Esophagus squamous epithelium (tissue), 5 donors: ENCODE measurements at regions not wholly inside any gene's neighbourhood (a gene's known extent, or its start where the extent isn't known, plus 50 kb on each side); places are given as distances from the start of the nearest gene placed in this dataset.
"Not testable (repeated sequence)": the region's sequence is repeated elsewhere in the genome, so short reads cannot be mapped to it uniquely, and the experiment has no call there.

Experiments
- DNase-seq: peaks from one replicate; lab custom pipeline; 2025; lab: John Stamatoyannopoulos, UW
- H3K27ac ChIP-seq, 4 donors: fragments of 200-600 bp; sonication (generic); one replicate each; pipeline ENCODE4 v1.5.1; 2016 to 2019; ENCODE audit warnings: mild to moderate bottlenecking in 1 of 4
- H3K27me3 ChIP-seq, 4 donors: fragments of 200-600 bp; sonication (generic); 1 replicate in 3 of 4; 2 replicates in 1 of 4; pipeline versions ENCODE4 v1.5.1 to v1.6.0; 2017 to 2021; ENCODE audit warnings: antibody characterized with exemption in 1 of 4
- H3K36me3 ChIP-seq, 3 donors: fragments of 200-600 bp; sonication (generic); one replicate each; pipeline ENCODE4 v1.5.1; 2016 to 2019
- H3K4me1 ChIP-seq, 3 donors: fragments of 200-600 bp; sonication (generic); one replicate each; pipeline ENCODE4 v1.5.1; 2017 to 2019
- H3K4me3 ChIP-seq, 4 donors: fragments of 200-600 bp; sonication (generic); 1 replicate in 3 of 4; 2 replicates in 1 of 4; pipeline ENCODE4 v1.5.1; 2016 to 2019; ENCODE audit warnings: mild to moderate bottlenecking in 2 of 4, moderate library complexity in 1 of 4
- H3K9me3 ChIP-seq, 3 donors: fragments of 200-600 bp; sonication (generic); one replicate each; pipeline ENCODE4 v1.5.1; 2016 to 2019
- CTCF ChIP-seq, 6 experiments: fragments of 450-650 bp in 4 of 6; fragments of 200-600 bp in 2 of 6; sonication (generic) in 2 of 6; IDR thresholded peaks; one replicate each; pipeline ENCODE4 v1.5.1; 2016 to 2019; ENCODE audit warnings: antibody characterized with exemption in 6 of 6, mild to moderate bottlenecking in 4 of 6, moderate library complexity in 4 of 6
- POLR2A ChIP-seq, 4 donors: fragments of 450-650 bp; IDR thresholded peaks; one replicate each; pipeline ENCODE4 v1.6.1; 2017; ENCODE audit warnings: antibody characterized with exemption in 4 of 4, mild to moderate bottlenecking in 4 of 4, moderate library complexity in 3 of 4
- WGBS, 2 donors: methylation state at CpG; one replicate each; pipeline ENCODE4 v1.1.5; 2018; 5-methylcytosine and 5-hydroxymethylcytosine counted together
- intact Hi-C: fragments of 100-400 bp; cut with DNase I; formaldehyde crosslinking; loops from one replicate; pipeline ENCODE4 v1.15.0; 2022
- donor health status: DM: yes; HTN: yes; CAD: no.

DNA sequence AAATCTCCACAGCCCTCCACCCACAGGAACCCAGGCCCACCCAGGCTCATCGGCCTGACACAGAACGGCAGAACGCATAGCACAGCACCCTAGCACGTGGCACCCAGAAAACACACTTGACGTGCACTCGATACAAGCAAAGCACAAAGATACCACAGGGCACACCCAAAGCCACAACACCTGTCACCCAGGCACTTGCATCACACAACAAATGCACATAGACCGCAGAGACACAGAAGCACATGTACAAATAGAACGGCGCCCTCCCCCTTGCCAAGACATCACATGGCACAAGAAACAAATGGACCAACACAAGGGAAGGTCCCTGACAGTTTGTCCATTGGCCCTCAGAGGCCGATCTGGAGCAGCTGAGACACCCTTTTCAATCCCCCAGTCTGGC lies 147.7 kb upstream of the WSCD1 start:
- intact Hi-C loops: no loop called here
- no peak for TF ChIP-seq POLR2A (IDR thresholded peaks at IDR 0.05)
- TF ChIP-seq CTCF (IDR thresholded peaks at IDR 0.05): no peak
- DNase-seq: no peak
- Histone ChIP-seq H3K27ac (no peak overlapping the region), H3K4me3 (no peak overlapping the region), H3K9me3 (no peaks in the 10 kb centered on the region), H3K4me1 (no peaks in the 10 kb centered on the region), H3K36me3 (no peaks in the 10 kb centered on the region), H3K27me3 (no peaks in the 10 kb centered on the region)
- 79 to 80% methylated on average over 8 to 10 of the region's 10 CpGs for WGBS, 2 donors

DNA sequence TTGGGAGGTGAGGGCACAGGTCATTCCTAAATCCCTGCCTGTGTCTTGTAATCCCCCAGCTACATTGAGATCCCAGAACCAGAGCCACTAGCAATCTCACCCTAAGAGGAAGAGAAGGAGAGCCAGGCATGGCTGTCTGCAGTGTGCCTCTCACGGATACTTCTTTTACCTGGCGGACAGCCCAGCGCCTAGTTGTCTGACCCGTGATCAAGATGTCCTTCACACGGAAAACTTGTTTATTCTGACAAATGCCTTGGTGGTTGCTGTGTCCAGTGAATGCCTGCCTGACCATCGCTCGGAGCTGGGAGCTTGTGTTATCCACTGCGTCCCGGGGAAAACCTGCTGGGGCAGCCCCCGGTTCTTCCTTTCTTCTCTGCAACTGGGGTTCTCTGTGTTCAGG lies 140.5 kb upstream of the WSCD1 start:
- H3K4me1 ChIP-seq: no peaks in the 10 kb centered on the region
- intact Hi-C loops: no loop called here
- no peaks in the 10 kb centered on the region for H3K36me3 ChIP-seq
- no peak overlapping the region for H3K4me3 ChIP-seq
- H3K27ac ChIP-seq: no peak overlapping the region
- no peaks in the 10 kb centered on the region for H3K9me3 ChIP-seq
- WGBS, 2 donors: 70 to 93% methylated on average over 6 to 7 of the region's 10 CpGs
- TF ChIP-seq CTCF (IDR thresholded peaks at IDR 0.05) (no peak), POLR2A (IDR thresholded peaks at IDR 0.05) (no peak)
- DNase-seq: no peak
- H3K27me3 ChIP-seq: peaks cover 0 to 24% (median 0%) of the 10 kb centered on the region in 4 donors

GRCh38 chr17:5930555-5930954 lies 139.6 kb upstream of the WSCD1 start:
- peaks cover 0 to 30% (median 0%) of the 10 kb centered on the region in 4 donors for H3K27me3 ChIP-seq
- H3K9me3 ChIP-seq, intact Hi-C loops, DNase-seq, H3K27ac ChIP-seq, H3K4me1 ChIP-seq, H3K36me3 ChIP-seq, H3K4me3 ChIP-seq: not testable (repeated sequence)
- WGBS, 2 donors: 72 to 77% methylated on average over 1 of the region's 1 CpG

DNA sequence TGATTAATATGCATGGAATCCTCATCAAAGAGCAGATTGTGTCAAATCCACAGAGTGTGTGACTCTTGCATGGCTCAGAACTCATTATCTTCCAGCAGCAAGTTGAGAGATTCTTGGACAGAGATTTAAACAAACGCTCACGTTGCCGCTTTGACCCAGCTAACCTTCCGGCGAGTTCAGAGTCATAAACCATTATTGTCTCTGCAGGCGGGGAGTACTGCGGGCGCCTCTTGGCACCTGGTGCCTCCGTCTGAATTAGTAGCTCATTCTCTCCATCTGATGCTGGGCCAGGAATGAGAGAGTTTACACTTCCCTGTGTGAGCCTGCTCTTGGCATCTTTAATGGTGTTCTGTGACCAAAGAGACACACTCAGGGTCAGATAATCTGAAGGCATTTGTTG lies 138.6 kb upstream of the WSCD1 start:
- H3K9me3 ChIP-seq: no peaks in the 10 kb centered on the region
- WGBS, 2 donors: 8 to 34% methylated on average over 8 to 9 of the region's 9 CpGs
- DNase-seq: no peak
- no peaks in the 10 kb centered on the region for H3K36me3 ChIP-seq
- TF ChIP-seq POLR2A (IDR thresholded peaks at IDR 0.05) (no peak), CTCF (IDR thresholded peaks at IDR 0.05) (no peak)
- H3K27ac ChIP-seq: no peak overlapping the region
- H3K4me1 ChIP-seq: no peaks in the 10 kb centered on the region
- intact Hi-C loops: no loop called here
- H3K4me3 ChIP-seq: no peak overlapping the region
- H3K27me3 ChIP-seq: peaks cover 0 to 35% (median 0%) of the 10 kb centered on the region in 4 donors

DNA sequence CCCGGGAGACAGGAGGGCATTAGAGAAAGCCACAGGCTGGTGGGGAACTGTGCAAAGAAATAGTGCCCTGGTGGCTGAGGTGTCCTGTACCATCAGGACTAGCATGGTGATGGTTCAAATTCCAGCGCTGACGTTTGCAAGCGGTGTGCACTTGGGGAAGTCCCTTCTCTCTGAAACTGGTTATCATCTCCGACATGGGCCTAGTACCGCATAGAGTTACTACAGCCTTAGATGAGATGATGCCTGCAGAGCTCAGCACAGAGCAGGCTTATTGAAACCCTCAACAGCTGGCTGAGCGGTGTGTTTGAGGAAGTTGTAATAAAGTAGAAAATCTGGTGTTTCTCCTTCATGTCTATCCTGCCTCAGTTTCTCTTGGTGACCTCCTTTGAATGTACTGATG lies 136.7 kb upstream of the WSCD1 start:
- 69 to 93% methylated on average over 6 to 7 of the region's 7 CpGs for WGBS, 2 donors
- intact Hi-C loops: no loop called here
- no peaks in the 10 kb centered on the region for H3K4me1 ChIP-seq
- no peak overlapping the region for H3K4me3 ChIP-seq
- H3K27ac ChIP-seq: no peak overlapping the region
- no peak for TF ChIP-seq CTCF (IDR thresholded peaks at IDR 0.05)
- TF ChIP-seq POLR2A (IDR thresholded peaks at IDR 0.05): no peak
- H3K27me3 ChIP-seq: peaks cover 0 to 51% (median 0%) of the 10 kb centered on the region in 4 donors
- H3K9me3 ChIP-seq: no peaks in the 10 kb centered on the region
- H3K36me3 ChIP-seq: no peaks in the 10 kb centered on the region
- no peak for DNase-seq

GRCh38 chr17:5941258-5941657 lies 128.9 kb upstream of the WSCD1 start:
- Histone ChIP-seq H3K4me1 (no peaks in the 10 kb centered on the region), H3K27me3 (peaks cover 0 to 61% (median 0%) of the 10 kb centered on the region in 4 donors), H3K27ac (no peak overlapping the region), H3K4me3 (no peak overlapping the region), H3K9me3 (no peaks in the 10 kb centered on the region), H3K36me3 (no peaks in the 10 kb centered on the region)
- intact Hi-C loops: no loop called here
- TF ChIP-seq CTCF (IDR thresholded peaks at IDR 0.05): no peak
- TF ChIP-seq POLR2A (IDR thresholded peaks at IDR 0.05): no peak
- DNase-seq: no peak
- whole genome bisulfite sequencing, 2 donors: 60 to 91% methylated on average over 2 to 4 of the region's 5 CpGs
